ENCODE measurements at regions not wholly inside any gene's neighbourhood (a gene's known extent, or its start where the extent isn't known, plus 50 kb on each side); places are given as distances from the start of the nearest gene placed in this dataset.

- TF ChIP-seq PAX5 (IDR thresholded peaks at IDR 0.05; ENCODE audit: insufficient read depth, low read length, severe bottlenecking) (no peak), TAF1 (IDR thresholded peaks at IDR 0.05; ENCODE audit: low read depth, low read length) (no peak), POLR2A (IDR thresholded peaks at IDR 0.05; ENCODE audit: low read depth, low read length) (no peak), POLR2AphosphoS5 (IDR thresholded peaks at IDR 0.05; ENCODE audit: low read depth, low read length) (no peak)
Observed at GRCh38 chr7:52436278-52436677, 599.2 kb upstream of the POM121L12 start.
